DND-41 (cell line): ENCODE measurements at regions not wholly inside any gene's neighbourhood (a gene's known extent, or its start where the extent isn't known, plus 50 kb on each side); places are given as distances from the start of the nearest gene placed in this dataset.

Experiments used
- EZH2 ChIP-seq: IDR thresholded peaks from 3 replicates; pipeline ENCODE4 v1.6.1; 2012; ENCODE audit warnings: borderline replicate concordance, low read depth, mild to moderate bottlenecking, moderate library complexity, low read length, inconsistent platforms; ENCODE audit not compliant: severe bottlenecking
- TF ChIP-seq, protein P1 (sequence below): IDR thresholded peaks from 2 replicates; pipeline ENCODE4 v1.5.1; 2012; ENCODE audit warnings: borderline replicate concordance, low read length, moderate library complexity, mild to moderate bottlenecking; ENCODE audit not compliant: poor library complexity, severe bottlenecking; ENCODE audit errors: extremely low read depth

GRCh38 chr13:90375851-90376250, 971.6 kb upstream of the MIR17HG start:
- TF ChIP-seq, protein P1, sequence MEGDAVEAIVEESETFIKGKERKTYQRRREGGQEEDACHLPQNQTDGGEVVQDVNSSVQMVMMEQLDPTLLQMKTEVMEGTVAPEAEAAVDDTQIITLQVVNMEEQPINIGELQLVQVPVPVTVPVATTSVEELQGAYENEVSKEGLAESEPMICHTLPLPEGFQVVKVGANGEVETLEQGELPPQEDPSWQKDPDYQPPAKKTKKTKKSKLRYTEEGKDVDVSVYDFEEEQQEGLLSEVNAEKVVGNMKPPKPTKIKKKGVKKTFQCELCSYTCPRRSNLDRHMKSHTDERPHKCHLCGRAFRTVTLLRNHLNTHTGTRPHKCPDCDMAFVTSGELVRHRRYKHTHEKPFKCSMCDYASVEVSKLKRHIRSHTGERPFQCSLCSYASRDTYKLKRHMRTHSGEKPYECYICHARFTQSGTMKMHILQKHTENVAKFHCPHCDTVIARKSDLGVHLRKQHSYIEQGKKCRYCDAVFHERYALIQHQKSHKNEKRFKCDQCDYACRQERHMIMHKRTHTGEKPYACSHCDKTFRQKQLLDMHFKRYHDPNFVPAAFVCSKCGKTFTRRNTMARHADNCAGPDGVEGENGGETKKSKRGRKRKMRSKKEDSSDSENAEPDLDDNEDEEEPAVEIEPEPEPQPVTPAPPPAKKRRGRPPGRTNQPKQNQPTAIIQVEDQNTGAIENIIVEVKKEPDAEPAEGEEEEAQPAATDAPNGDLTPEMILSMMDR, result no peak
- no peak for TF ChIP-seq EZH2
